SK-N-SH (cell line): ENCODE measurements at regions not wholly inside any gene's neighbourhood (a gene's known extent, or its start where the extent isn't known, plus 50 kb on each side); places are given as distances from the start of the nearest gene placed in this dataset.
A peak's percentile ranks its signal among the peaks of the same experiment; 100 is the strongest.

Source experiments
- EZH2phosphoT487 ChIP-seq: fragments of 200-600 bp; sonication (generic); IDR thresholded peaks from 2 replicates; pipeline ENCODE4 v1.6.1; 2017; ENCODE audit warnings: low read depth, mixed run types, mild to moderate bottlenecking, antibody characterized with exemption, moderate library complexity, borderline replicate concordance
- FOXM1 ChIP-seq: IDR thresholded peaks from 2 replicates; pipeline ENCODE4 v1.4.0; 2012; ENCODE audit warnings: low read depth, mild to moderate bottlenecking
- GATA2 ChIP-seq: sonication (generic); formaldehyde crosslinking; IDR thresholded peaks from 2 replicates; pipeline ENCODE4 v1.5.0; 2020; ENCODE audit warnings: mild to moderate bottlenecking, missing genetic modification reagents
- NRF1 ChIP-seq: IDR thresholded peaks from 2 replicates; pipeline ENCODE4 v1.6.1; 2012; ENCODE audit warnings: low read depth, mild to moderate bottlenecking, low read length
- RAD21 ChIP-seq: IDR thresholded peaks from 2 replicates; pipeline ENCODE4 v1.6.1; 2012; ENCODE audit warnings: mild to moderate bottlenecking, low read length
- RFX5 ChIP-seq: IDR thresholded peaks from 2 replicates; pipeline ENCODE4 v1.6.1; 2012; ENCODE audit warnings: mild to moderate bottlenecking, improper control_type of control experiment, low read length
- TF ChIP-seq, protein P1 (sequence below): fragments of 150-350 bp; IDR thresholded peaks from 2 replicates; pipeline ENCODE4 v1.6.1; 2017; ENCODE audit warnings: antibody characterized with exemption, low read length, low read depth, borderline replicate concordance
- TF ChIP-seq, protein P2 (sequence below): fragments of 200-600 bp; sonication (generic); IDR thresholded peaks from 2 replicates; pipeline ENCODE4 v1.6.1; 2017; ENCODE audit warnings: antibody characterized with exemption, mild to moderate bottlenecking, moderate library complexity

DNA sequence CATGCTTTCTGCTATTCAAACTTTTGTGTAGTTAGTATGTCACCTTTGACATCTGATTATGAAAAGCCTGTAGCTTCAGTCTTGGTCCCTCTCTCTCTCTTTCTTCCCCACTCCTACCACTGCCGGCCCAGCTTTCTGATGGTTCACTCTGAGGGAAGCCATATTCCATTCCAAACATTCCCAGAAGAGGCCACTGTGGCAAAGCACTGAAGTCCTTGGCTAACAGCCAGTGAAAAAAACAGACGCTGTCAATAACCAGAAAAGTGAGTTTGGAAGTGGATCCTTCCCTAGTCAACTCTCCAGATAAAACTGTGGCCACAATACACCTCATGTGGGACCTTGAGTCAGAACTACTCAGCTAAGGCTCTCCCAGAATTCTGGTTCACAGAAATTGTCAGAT lies 950.7 kb upstream of the PHF14 start:
- TF ChIP-seq, protein P1, sequence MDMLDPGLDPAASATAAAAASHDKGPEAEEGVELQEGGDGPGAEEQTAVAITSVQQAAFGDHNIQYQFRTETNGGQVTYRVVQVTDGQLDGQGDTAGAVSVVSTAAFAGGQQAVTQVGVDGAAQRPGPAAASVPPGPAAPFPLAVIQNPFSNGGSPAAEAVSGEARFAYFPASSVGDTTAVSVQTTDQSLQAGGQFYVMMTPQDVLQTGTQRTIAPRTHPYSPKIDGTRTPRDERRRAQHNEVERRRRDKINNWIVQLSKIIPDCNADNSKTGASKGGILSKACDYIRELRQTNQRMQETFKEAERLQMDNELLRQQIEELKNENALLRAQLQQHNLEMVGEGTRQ: no peak
- TF ChIP-seq RAD21 (peak; percentile 69), EZH2phosphoT487 (no peak), RFX5 (no peak), NRF1 (no peak), FOXM1 (no peak), GATA2 (no peak)
- TF ChIP-seq, protein P2, sequence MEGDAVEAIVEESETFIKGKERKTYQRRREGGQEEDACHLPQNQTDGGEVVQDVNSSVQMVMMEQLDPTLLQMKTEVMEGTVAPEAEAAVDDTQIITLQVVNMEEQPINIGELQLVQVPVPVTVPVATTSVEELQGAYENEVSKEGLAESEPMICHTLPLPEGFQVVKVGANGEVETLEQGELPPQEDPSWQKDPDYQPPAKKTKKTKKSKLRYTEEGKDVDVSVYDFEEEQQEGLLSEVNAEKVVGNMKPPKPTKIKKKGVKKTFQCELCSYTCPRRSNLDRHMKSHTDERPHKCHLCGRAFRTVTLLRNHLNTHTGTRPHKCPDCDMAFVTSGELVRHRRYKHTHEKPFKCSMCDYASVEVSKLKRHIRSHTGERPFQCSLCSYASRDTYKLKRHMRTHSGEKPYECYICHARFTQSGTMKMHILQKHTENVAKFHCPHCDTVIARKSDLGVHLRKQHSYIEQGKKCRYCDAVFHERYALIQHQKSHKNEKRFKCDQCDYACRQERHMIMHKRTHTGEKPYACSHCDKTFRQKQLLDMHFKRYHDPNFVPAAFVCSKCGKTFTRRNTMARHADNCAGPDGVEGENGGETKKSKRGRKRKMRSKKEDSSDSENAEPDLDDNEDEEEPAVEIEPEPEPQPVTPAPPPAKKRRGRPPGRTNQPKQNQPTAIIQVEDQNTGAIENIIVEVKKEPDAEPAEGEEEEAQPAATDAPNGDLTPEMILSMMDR: no peak
